Testis (tissue), 2 donors: ENCODE measurements at regions not wholly inside any gene's neighbourhood (a gene's known extent, or its start where the extent isn't known, plus 50 kb on each side); places are given as distances from the start of the nearest gene placed in this dataset.
A peak's percentile ranks its signal among the peaks of the same experiment; 100 is the strongest.
"Not testable (repeated sequence)": the region's sequence is repeated elsewhere in the genome, so short reads cannot be mapped to it uniquely, and the experiment has no call there.

Experiments
- DNase-seq: peaks from one replicate; pipeline ENCODE4 v3.0.0-alpha.2; 2019
- H3K27ac ChIP-seq, 2 donors: fragments of 200-600 bp; sonication (generic); one replicate each; pipeline ENCODE4 v1.5.1; 2019
- H3K27me3 ChIP-seq: fragments of 200-600 bp; sonication (generic); one replicate; pipeline ENCODE4 v1.5.1; 2019
- H3K36me3 ChIP-seq: fragments of 200-600 bp; sonication (generic); one replicate; pipeline ENCODE4 v1.5.1; 2017; ENCODE audit warnings: low read depth; ENCODE audit errors: missing control alignments
- H3K4me1 ChIP-seq: fragments of 200-600 bp; sonication (generic); one replicate; pipeline ENCODE4 v1.5.1; 2019
- H3K4me3 ChIP-seq, 2 donors: fragments of 200-600 bp; sonication (generic); one replicate each; pipeline ENCODE4 v1.5.1; 2017 to 2019
- H3K9me3 ChIP-seq: fragments of 200-600 bp; sonication (generic); one replicate; pipeline ENCODE4 v1.5.1; 2017
- POLR2A ChIP-seq: fragments of 450-650 bp; IDR thresholded peaks from one replicate; pipeline ENCODE4 v1.6.1; 2017; ENCODE audit warnings: antibody characterized with exemption, mild to moderate bottlenecking, moderate library complexity
- WGBS, 2 donors: methylation state at CpG; one replicate each; pipeline ENCODE4 v1.1.5; 2018; 5-methylcytosine and 5-hydroxymethylcytosine counted together
- intact Hi-C: fragments of 100-400 bp; cut with DNase I; formaldehyde crosslinking; loops from one replicate; pipeline ENCODE4 v1.15.1; 2023; ENCODE audit warnings: low total_unique reads
- TF ChIP-seq, protein P1 (sequence below), 3 experiments: fragments of 450-650 bp in 2 of 3; fragments of 200-600 bp in 1 of 3; sonication (generic) in 1 of 3; IDR thresholded peaks; one replicate each; pipeline ENCODE4 v1.5.1; 2016 to 2019; ENCODE audit warnings: antibody characterized with exemption in 3 of 3, mild to moderate bottlenecking in 2 of 3, moderate library complexity in 1 of 3

DNA sequence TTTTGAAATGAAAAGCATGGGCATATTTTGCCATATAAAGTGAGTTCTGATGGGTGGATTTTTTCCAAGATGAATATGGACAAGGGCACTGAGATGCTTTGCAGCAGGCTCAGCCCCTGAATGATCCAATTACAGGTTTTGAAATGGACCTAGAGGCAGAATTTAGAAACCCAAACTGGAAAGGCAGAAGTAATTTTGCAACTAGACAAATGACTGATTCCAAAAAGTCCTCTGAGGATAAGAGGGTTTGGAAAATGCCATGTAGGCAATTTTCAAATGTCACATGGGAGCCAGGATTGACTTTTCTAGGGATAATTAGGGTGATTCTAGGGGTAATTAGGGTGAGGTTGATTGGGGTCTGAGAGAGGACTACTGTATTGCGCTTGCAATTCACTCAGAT, 148.9 kb upstream of the ZNF648 start:
- intact Hi-C loops, result no loop called here
- Histone ChIP-seq H3K4me3 (no peak overlapping the region), H3K27ac (peak overlapping the region in 1 of 2 donors; percentile 62), H3K36me3 (no peaks in the 10 kb centered on the region), H3K4me1 (peaks cover 20% of the 10 kb centered on the region), H3K9me3 (no peaks in the 10 kb centered on the region), H3K27me3 (no peaks in the 10 kb centered on the region)
- no peak for DNase-seq
- no peak for TF ChIP-seq POLR2A
- TF ChIP-seq, protein P1, sequence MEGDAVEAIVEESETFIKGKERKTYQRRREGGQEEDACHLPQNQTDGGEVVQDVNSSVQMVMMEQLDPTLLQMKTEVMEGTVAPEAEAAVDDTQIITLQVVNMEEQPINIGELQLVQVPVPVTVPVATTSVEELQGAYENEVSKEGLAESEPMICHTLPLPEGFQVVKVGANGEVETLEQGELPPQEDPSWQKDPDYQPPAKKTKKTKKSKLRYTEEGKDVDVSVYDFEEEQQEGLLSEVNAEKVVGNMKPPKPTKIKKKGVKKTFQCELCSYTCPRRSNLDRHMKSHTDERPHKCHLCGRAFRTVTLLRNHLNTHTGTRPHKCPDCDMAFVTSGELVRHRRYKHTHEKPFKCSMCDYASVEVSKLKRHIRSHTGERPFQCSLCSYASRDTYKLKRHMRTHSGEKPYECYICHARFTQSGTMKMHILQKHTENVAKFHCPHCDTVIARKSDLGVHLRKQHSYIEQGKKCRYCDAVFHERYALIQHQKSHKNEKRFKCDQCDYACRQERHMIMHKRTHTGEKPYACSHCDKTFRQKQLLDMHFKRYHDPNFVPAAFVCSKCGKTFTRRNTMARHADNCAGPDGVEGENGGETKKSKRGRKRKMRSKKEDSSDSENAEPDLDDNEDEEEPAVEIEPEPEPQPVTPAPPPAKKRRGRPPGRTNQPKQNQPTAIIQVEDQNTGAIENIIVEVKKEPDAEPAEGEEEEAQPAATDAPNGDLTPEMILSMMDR (IDR thresholded peaks at IDR 0.05), result no peak
- 95 to 96% methylated on average over 1 of the region's 1 CpG for WGBS, 2 donors

DNA sequence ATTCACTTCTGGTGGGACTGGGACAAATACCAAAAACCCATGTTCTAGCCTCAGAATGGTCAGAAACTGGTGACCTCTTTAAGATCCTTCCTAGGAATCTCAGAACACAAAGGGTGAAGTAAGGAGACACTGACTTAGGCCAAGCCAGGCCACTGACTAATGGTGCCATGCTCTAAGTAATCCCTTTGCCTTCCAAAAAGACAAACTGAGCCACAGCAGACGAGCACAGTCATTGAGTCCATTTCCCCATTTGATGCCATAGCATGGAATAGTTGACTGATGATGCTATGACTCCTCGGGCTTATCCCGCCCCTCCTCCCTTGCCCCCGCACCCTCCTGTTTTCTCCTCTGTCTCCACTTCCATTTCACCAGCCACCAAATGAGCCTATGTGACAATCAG, 145.8 kb upstream of the ZNF648 start:
- peak overlapping the region; percentile 82 to 88 for H3K27ac ChIP-seq
- WGBS, 2 donors, result 70 to 73% methylated on average over 4 of the region's 4 CpGs
- H3K36me3 ChIP-seq, result no peaks in the 10 kb centered on the region
- intact Hi-C loops, result loop anchor here (10.0 kb wide), 1 partner anchor 88 kb away; no protein-coding TSS in a partner anchor
- H3K9me3 ChIP-seq, result no peaks in the 10 kb centered on the region
- H3K4me1 ChIP-seq, result peaks cover 23% of the 10 kb centered on the region
- no peak for DNase-seq
- no peak for TF ChIP-seq POLR2A
- H3K4me3 ChIP-seq, result no peak overlapping the region
- H3K27me3 ChIP-seq, result no peaks in the 10 kb centered on the region

DNA sequence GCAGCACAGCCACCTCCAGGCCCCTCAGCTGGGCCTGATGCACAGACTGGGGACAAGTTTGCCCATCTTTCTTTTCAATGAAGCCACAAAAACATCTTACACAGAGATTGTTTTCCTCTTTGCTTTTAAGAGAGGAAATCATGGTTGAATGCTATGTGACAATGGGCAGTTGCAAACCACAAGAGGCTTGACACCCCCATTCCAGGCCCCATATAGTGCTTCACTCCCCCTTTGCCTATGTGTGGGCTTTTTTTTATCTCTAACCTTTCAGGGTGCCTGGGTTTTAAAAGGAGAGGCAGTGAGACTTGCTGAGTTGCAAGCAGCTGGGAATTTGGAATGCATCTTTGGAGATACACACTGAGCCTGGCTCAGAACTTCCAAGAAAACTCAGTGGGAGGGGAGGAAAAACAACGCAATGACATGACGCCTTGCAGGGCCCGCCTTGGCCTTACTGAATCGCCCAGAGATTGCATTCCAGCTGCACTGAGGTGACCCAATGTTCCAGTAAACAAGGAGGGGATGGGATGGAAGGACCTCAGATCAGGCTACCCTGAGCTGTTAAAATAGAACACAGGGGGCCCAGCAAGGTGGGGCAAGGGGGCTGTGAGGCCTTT, 145.2 kb upstream of the ZNF648 start:
- 8 to 53% methylated on average over 2 to 4 of the region's 4 CpGs for WGBS, 2 donors
- Histone ChIP-seq H3K27me3 (no peaks in the 10 kb centered on the region), H3K9me3 (no peaks in the 10 kb centered on the region), H3K4me3 (no peak overlapping the region), H3K27ac (peak overlapping the region; percentile 82 to 88), H3K36me3 (no peaks in the 10 kb centered on the region), H3K4me1 (peaks cover 23% of the 10 kb centered on the region)
- intact Hi-C loops, result loop anchor here (10.0 kb wide), 1 partner anchor 88 kb away; no protein-coding TSS in a partner anchor
- peak; percentile 85 for DNase-seq
- TF ChIP-seq POLR2A, result no peak
- TF ChIP-seq, protein P1 (IDR thresholded peaks at IDR 0.05), result no peak

DNA sequence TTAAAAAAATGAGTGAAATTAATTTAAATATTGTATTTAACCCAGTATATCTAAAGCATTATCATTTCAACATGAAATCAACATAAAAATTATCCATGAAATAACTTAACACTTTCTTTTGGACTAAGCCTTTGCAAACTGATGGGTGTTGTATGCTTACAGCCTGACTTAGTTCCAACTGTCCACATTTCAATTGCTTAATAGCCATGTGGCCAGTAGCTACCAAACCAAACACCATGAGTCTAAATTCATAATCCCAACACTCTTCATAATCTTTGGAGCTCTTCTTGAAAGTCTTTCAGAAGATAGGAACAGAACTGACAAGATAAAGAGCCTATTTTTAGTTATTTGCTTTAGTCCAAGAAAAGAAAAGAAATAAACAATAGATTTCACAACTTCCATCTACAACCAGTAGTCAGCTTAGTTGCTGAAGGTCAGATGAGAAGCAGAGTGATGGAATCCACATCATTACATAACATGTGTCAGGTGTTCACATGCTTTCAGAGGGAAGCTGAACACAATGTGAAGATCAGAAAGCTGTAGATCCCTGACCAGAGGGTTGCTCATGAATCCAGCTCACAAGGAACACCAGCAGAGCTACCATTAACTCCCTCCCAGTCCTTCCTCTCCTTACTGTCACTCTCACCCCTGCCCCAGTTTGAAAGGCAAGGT, 144.0 kb upstream of the ZNF648 start:
- intact Hi-C loops, result loop anchor here (10.0 kb wide), 1 partner anchor 89 kb away; no protein-coding TSS in a partner anchor

DNA sequence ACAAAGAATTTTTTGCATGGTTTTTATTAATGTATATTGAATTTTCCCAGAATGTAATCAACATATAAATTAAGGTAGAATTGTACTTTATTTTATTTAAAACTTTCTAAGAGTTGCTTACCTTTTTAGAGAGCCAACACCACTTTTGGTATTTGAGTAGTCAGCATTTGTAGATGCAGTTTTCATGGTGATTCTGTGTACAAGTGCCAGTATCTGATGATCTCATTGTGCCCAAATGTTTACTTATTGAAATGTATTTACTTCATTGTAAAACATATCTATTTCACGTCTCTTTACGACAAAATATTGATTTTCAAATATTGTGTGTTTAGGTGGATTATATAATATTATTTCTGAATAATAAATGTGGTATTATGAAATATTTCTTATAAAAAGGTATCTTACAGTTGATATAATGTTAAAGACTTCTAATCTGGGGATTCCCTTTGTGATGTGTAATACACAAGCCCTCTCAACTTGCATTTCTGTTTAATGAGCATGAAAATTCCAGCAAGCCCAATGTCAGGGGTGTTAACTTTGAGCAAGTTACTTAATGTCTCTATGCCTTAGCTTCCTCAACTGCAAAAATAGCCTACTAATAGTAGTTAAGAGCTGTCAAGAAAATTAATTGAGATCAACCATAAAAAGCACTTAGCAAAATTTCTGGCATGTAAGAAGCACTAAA, 141.8 kb upstream of the ZNF648 start:
- Histone ChIP-seq H3K27me3 (no peaks in the 10 kb centered on the region), H3K4me3 (no peak overlapping the region), H3K9me3 (no peaks in the 10 kb centered on the region), H3K36me3 (no peaks in the 10 kb centered on the region), H3K27ac (no peak overlapping the region), H3K4me1 (peaks cover 26% of the 10 kb centered on the region)
- DNase-seq, result no peak
- WGBS, 2 donors, result 87 to 95% methylated on average over 2 of the region's 2 CpGs
- TF ChIP-seq, protein P1 (IDR thresholded peaks at IDR 0.05), result no peak
- no peak for TF ChIP-seq POLR2A
- intact Hi-C loops, result loop anchor here (10.0 kb wide), 1 partner anchor 91 kb away; no protein-coding TSS in a partner anchor

More for the DNA sequence above, 144.0 kb upstream of the ZNF648 start:
- H3K27ac ChIP-seq, result peak overlapping the region; percentile 82 to 88
- TF ChIP-seq POLR2A, result no peak
- TF ChIP-seq, protein P1 (IDR thresholded peaks at IDR 0.05), result no peak
- no peaks in the 10 kb centered on the region for H3K36me3 ChIP-seq
- H3K9me3 ChIP-seq, result no peaks in the 10 kb centered on the region
- peaks cover 23% of the 10 kb centered on the region for H3K4me1 ChIP-seq
- DNase-seq, result no peak
- no peak overlapping the region for H3K4me3 ChIP-seq
- no peaks in the 10 kb centered on the region for H3K27me3 ChIP-seq

DNA sequence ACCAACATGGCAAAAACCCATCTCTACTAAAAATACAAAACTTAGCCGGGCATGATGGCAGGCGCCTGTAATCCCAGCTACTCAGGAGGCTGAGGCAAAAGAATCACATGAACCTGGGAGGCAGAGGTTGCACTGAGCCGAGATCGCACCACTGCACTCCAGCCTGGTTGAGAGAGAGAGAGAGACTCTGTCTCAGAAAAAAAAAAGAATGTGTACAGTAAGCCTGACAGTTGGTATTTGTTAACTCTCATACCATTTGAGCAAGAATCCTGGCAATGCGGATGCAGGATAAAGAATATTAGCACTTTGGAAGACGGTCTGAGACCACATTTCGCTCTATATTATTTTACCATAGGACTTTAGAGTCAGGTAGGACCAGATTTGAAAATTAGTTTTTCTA, 140.0 kb upstream of the ZNF648 start:
- H3K36me3 ChIP-seq, H3K9me3 ChIP-seq, H3K27ac ChIP-seq, H3K27me3 ChIP-seq, DNase-seq, H3K4me3 ChIP-seq: not testable (repeated sequence)
- peaks cover 33% of the 10 kb centered on the region for H3K4me1 ChIP-seq
- intact Hi-C loops, result loop anchor here (10.0 kb wide), 1 partner anchor 93 kb away; no protein-coding TSS in a partner anchor
- WGBS, 2 donors, result 95 to 97% methylated on average over 7 of the region's 7 CpGs
